Loucy (cell line): ENCODE measurements at regions not wholly inside any gene's neighbourhood (a gene's known extent, or its start where the extent isn't known, plus 50 kb on each side); places are given as distances from the start of the nearest gene placed in this dataset.

Experiments used
- CTCF ChIP-seq: fragments of 200-600 bp; sonication (generic); conservative IDR thresholded peaks from 2 replicates; pipeline ENCODE4 v1.5.1; 2014; ENCODE audit warnings: mild to moderate bottlenecking, antibody characterized with exemption, low read length
- EZH2phosphoT487 ChIP-seq: fragments of 200-600 bp; IDR thresholded peaks from 2 replicates; pipeline ENCODE4 v1.6.1; 2018; ENCODE audit warnings: antibody characterized with exemption, mild to moderate bottlenecking, moderate library complexity, borderline replicate concordance

GRCh38 chr4:181189751-181190150 lies 1053.5 kb upstream of the TENM3 start:
- no peak for TF ChIP-seq CTCF
- no peak for TF ChIP-seq EZH2phosphoT487
